ENCODE measurements at regions not wholly inside any gene's neighbourhood (a gene's known extent, or its start where the extent isn't known, plus 50 kb on each side); places are given as distances from the start of the nearest gene placed in this dataset.
"Not testable (repeated sequence)": the region's sequence is repeated elsewhere in the genome, so short reads cannot be mapped to it uniquely, and the experiment has no call there.

- not testable (repeated sequence) for DNase-seq (ENCODE audit: low read depth)
These were observed 378.3 kb downstream of the HLX start for GRCh38 chr1:221257548-221257947.

GRCh38 chr1:221262677-221263076 lies 383.4 kb downstream of the HLX start:
- DNase-seq (ENCODE audit: low read depth): not testable (repeated sequence)

- peak; percentile 89 for DNase-seq (ENCODE audit: low read depth)
These were observed 384.9 kb downstream of the HLX start for GRCh38 chr1:221263831-221264767.

GRCh38 chr1:221264848-221265247 lies 385.6 kb downstream of the HLX start:
- DNase-seq (ENCODE audit: low read depth): peak; percentile 43

GRCh38 chr1:221268295-221268694 lies 389.1 kb downstream of the HLX start:
- peak; percentile 76 for DNase-seq (ENCODE audit: low read depth)

- no peak for DNase-seq (ENCODE audit: low read depth)
These were observed 392.5 kb downstream of the HLX start for GRCh38 chr1:221271701-221272100.

- DNase-seq (ENCODE audit: low read depth): peak; percentile 51
These were observed 393.7 kb downstream of the HLX start for GRCh38 chr1:221272940-221273339.

GRCh38 chr1:221274373-221274772 lies 395.1 kb downstream of the HLX start:
- DNase-seq (ENCODE audit: low read depth): no peak

- DNase-seq (ENCODE audit: low read depth): peak; percentile 40
These were observed 397.7 kb downstream of the HLX start for GRCh38 chr1:221276896-221277409.

GRCh38 chr1:221279146-221279545 lies 399.9 kb downstream of the HLX start:
- no peak for DNase-seq (ENCODE audit: low read depth)

GRCh38 chr1:221283532-221283931 lies 404.3 kb downstream of the HLX start:
- no peak for DNase-seq (ENCODE audit: low read depth)

- peak; percentile 54 for DNase-seq (ENCODE audit: low read depth)
These were observed 404.8 kb downstream of the HLX start for GRCh38 chr1:221284028-221284427.

GRCh38 chr1:221284991-221285390 lies 405.7 kb downstream of the HLX start:
- DNase-seq (ENCODE audit: low read depth): not testable (repeated sequence)

- DNase-seq (ENCODE audit: low read depth): not testable (repeated sequence)
These were observed 406.4 kb downstream of the HLX start for GRCh38 chr1:221285458-221286210.

- DNase-seq (ENCODE audit: low read depth): no peak
These were observed 407.2 kb downstream of the HLX start for GRCh38 chr1:221286399-221286798.

- no peak for DNase-seq (ENCODE audit: low read depth)
These were observed 409.9 kb downstream of the HLX start for GRCh38 chr1:221289103-221289502.

- no peak for DNase-seq (ENCODE audit: low read depth)
These were observed 411.4 kb downstream of the HLX start for GRCh38 chr1:221290669-221291068.

GRCh38 chr1:221291113-221291512 lies 411.9 kb downstream of the HLX start:
- no peak for DNase-seq (ENCODE audit: low read depth)

GRCh38 chr1:221292652-221293051 lies 413.4 kb downstream of the HLX start:
- DNase-seq (ENCODE audit: low read depth): no peak

GRCh38 chr1:221294242-221294641 lies 415.0 kb downstream of the HLX start:
- peak; percentile 92 for DNase-seq (ENCODE audit: low read depth)

GRCh38 chr1:221302357-221302756 lies 423.1 kb downstream of the HLX start:
- no peak for DNase-seq (ENCODE audit: low read depth)

GRCh38 chr1:221302810-221303209 lies 423.6 kb downstream of the HLX start:
- peak; percentile 13 for DNase-seq (ENCODE audit: low read depth)

GRCh38 chr1:221303623-221304022 lies 424.4 kb downstream of the HLX start:
- no peak for DNase-seq (ENCODE audit: low read depth)
